ENCODE measurements at regions not wholly inside any gene's neighbourhood (a gene's known extent, or its start where the extent isn't known, plus 50 kb on each side); places are given as distances from the start of the nearest gene placed in this dataset.

GRCh38 chr6:94227741-94228140 is 808.4 kb upstream of the EPHA7 start:
- Histone ChIP-seq H3K4me2 (ENCODE audit: low read length) (no peak overlapping the region), H3K4me3 (replicated peaks in 1 of 2; ENCODE audit: low read depth in 1 of 2, low read length in 2 of 2) (no peak overlapping the region), H3K9ac (ENCODE audit: low read length) (no peak overlapping the region), H3K9me2 (ENCODE audit: insufficient read depth) (no peaks in the 10 kb centered on the region), H3K27ac (ENCODE audit: low read depth, low read length) (no peak overlapping the region), H3K9me3 (ENCODE audit: control insufficient read depth in 1 of 2, insufficient read depth in 1 of 2, low read depth in 1 of 2, low read length in 2 of 2) (peaks cover 3 to 4% of the 10 kb centered on the region in 2 experiments; a peak in 1 of 4 replicates), H4K20me1 (ENCODE audit: insufficient read depth) (no peaks in the 10 kb centered on the region), H3K36me3 (ENCODE audit: control insufficient read depth in 1 of 2, insufficient read depth in 2 of 2, low read length in 2 of 2) (no peaks in the 10 kb centered on the region), H3K79me2 (ENCODE audit: insufficient read depth, low read length) (no peaks in the 10 kb centered on the region), H3K27me3 (ENCODE audit: insufficient read depth, low read length) (no peaks in the 10 kb centered on the region), H3K4me1 (ENCODE audit: control insufficient read depth in 1 of 2, insufficient read depth in 2 of 2, low read length in 2 of 2) (no peaks in the 10 kb centered on the region), H2AFZ (ENCODE audit: low read depth, low read length, poor library complexity, severe bottlenecking) (no peak overlapping the region)
- ChIA-PET RAD21 (ENCODE audit: low non-redundant PET in 1 of 2, low total read pairs in 2 of 2, uncharacterized antibody in 2 of 2, unreplicated experiment in 2 of 2) (no interaction called here), CTCF (no interaction called here), POLR2A (no interaction called here)
- intact Hi-C loops (cut with micrococcal nuclease): no loop called here
- ATAC-seq (no peak), DNase-seq (ENCODE audit: low read depth, low spot score) (no peak)
- TF ChIP-seq YY1 (IDR thresholded peaks at IDR 0.05; ENCODE audit: extremely low read depth, insufficient replicate concordance, low read depth, low read length): no peak
- TF ChIP-seq POLR2A (IDR thresholded peaks at IDR 0.05; ENCODE audit: borderline replicate concordance, extremely low read depth, insufficient read depth, insufficient read length): no peak
- TF ChIP-seq ELF1 (IDR thresholded peaks at IDR 0.05; ENCODE audit: borderline replicate concordance, low read depth): no peak
- no peak for TF ChIP-seq EZH2 (IDR thresholded peaks at IDR 0.05)
- no peak for TF ChIP-seq SP1 (IDR thresholded peaks at IDR 0.05; ENCODE audit: low read depth)
- no peak for TF ChIP-seq ZFX (IDR thresholded peaks at IDR 0.05)
- TF ChIP-seq MAX (IDR thresholded peaks at IDR 0.05): no peak
- TF ChIP-seq ZNF274 (IDR thresholded peaks at IDR 0.05; ENCODE audit: low read depth, low read length): no peak
- TF ChIP-seq ATF3 (IDR thresholded peaks at IDR 0.05): no peak
- TF ChIP-seq, protein P1, sequence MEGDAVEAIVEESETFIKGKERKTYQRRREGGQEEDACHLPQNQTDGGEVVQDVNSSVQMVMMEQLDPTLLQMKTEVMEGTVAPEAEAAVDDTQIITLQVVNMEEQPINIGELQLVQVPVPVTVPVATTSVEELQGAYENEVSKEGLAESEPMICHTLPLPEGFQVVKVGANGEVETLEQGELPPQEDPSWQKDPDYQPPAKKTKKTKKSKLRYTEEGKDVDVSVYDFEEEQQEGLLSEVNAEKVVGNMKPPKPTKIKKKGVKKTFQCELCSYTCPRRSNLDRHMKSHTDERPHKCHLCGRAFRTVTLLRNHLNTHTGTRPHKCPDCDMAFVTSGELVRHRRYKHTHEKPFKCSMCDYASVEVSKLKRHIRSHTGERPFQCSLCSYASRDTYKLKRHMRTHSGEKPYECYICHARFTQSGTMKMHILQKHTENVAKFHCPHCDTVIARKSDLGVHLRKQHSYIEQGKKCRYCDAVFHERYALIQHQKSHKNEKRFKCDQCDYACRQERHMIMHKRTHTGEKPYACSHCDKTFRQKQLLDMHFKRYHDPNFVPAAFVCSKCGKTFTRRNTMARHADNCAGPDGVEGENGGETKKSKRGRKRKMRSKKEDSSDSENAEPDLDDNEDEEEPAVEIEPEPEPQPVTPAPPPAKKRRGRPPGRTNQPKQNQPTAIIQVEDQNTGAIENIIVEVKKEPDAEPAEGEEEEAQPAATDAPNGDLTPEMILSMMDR (IDR thresholded peaks at IDR 0.05 in 2 of 3, conservative IDR thresholded peaks at IDR 0.05 in 1 of 3; ENCODE audit: borderline replicate concordance in 1 of 3, insufficient read depth in 1 of 3, low read depth in 2 of 3, low read length in 2 of 3): no peak
- no peak for TF ChIP-seq CEBPB (IDR thresholded peaks at IDR 0.05; ENCODE audit: low read depth)
- TF ChIP-seq RAD21 (IDR thresholded peaks at IDR 0.05; ENCODE audit: low read depth): no peak
- BruUV-seq (replicated peaks): no TSS peak

All from HCT116 (cell line).